ENCODE measurements at regions not wholly inside any gene's neighbourhood (a gene's known extent, or its start where the extent isn't known, plus 50 kb on each side); places are given as distances from the start of the nearest gene placed in this dataset.

- TF ChIP-seq CTCF (IDR thresholded peaks at IDR 0.05), result no peak
- no peak for TF ChIP-seq POLR2A (IDR thresholded peaks at IDR 0.05)
Measured at GRCh38 chr3:76152028-76152427, 366.7 kb upstream of the ZNF717 start.

Data from ovary (tissue), 3 donors.